ENCODE measurements at regions not wholly inside any gene's neighbourhood (a gene's known extent, or its start where the extent isn't known, plus 50 kb on each side); places are given as distances from the start of the nearest gene placed in this dataset.

DNA sequence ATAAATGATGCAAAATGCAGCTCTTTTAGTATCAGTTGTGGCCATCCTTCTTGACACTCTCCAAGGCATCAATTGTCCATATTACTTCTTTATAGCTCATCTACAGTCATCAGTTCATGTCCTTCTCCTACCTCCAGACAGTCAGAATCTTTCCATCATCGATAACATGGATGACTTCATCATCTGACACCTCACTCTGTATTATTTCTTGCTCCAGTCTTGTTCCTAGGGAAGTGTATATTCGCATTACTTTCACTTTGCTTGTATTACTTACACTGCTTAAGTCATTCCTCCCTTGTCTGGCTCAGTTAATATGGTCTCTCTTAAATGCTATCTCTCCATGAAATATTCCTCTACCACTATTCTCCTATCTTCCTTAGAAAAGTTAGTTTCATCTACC lies 999.1 kb upstream of the SLC10A2 start:
- DNase-seq (ENCODE audit: low read depth) = no peak

DNA sequence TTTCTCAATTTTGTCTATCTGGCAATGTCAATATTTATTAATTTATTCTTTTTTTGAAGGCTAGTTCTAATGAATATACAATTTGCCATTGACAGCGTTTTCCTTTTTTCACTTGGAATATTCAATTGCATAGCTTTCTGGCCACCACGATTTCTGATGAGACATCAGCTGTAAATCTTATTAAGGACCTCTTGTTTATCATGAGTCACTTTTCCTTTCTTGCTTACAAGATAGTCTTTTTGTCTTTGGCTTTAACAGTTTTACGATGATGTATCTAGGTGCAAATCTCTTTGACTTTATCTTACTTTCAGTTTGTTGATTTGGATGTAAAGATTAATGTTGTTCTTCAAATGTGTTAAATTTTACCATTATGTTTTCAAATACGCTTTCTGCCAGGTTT lies 991.6 kb upstream of the SLC10A2 start:
- DNase-seq (ENCODE audit: low read depth) = no peak

DNA sequence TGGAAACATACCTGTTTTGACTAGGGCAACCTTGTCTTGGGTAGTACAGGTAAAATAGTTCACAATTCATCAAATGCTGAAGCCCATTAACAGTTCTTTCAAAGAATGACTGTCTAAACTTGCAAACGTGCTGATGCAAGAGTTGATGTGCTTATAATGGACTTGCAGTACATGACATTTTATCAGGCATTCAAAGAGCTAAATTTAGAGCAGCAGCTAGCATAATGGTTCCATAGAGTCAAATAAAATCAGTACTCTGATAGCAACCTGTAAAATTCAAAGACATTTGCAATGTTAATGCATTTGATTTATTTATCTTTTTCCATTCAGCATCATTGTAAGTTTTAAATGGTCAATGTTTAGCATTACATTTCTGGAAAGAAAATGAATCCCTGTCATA lies 979.7 kb upstream of the SLC10A2 start:
- no peak for DNase-seq (ENCODE audit: low read depth)

DNA sequence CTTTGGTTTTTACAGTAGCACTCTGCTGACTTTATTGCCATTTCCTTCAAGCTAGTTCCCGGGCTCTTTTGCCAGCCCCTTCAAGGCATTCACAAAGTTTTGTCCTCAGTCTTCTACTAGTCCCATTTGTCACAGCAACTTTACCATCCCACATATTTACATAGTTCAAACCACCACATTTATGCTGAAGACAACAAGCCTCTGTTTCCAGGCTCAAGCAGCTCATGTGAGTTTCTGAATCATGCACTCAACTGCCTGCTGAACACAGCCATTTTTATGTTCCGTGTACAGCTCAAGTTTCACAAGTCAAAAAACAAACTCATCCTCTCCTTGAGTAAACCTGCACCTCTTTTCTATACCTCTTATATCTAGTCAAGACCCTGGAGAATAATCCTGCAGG lies 977.0 kb upstream of the SLC10A2 start:
- no peak for DNase-seq (ENCODE audit: low read depth)

DNA sequence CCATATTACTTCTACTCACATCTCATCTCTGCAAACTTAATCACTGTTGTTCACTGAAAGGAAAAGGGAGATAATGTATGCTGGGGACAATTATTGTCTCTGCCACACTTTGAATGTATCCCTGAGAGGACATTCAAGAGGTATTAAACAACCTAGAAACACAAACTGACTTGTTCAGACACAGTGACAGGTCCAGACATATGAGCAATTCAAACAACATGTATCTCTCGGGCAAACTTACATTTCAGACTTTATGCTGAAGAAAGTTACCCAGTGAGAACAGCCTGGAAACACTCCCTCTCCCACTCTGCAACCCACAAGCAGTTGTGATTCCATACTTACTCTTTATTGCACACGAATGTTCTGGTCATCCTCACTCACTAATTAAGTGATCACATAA lies 968.7 kb upstream of the SLC10A2 start:
- no peak for DNase-seq (ENCODE audit: low read depth)

DNA sequence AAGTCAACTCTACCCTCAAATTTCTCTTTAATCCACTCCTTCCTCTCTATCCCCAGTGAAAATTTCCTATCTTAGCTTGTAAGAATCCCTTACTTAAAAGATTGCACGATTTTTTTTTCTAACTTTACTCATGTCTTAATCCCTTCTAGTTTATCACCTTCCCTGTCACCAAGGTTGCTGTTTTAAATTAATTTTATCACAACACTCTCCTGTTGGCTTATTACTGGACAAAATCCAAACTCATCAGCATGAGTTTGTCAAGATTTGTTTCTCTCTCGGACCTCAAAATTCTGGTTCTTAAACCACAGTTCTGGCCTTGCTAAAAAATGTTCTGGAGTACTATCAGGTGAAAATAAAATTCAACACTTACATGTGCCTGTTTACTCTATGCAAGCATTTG lies 959.1 kb upstream of the SLC10A2 start:
- DNase-seq (ENCODE audit: low read depth) = no peak

DNA sequence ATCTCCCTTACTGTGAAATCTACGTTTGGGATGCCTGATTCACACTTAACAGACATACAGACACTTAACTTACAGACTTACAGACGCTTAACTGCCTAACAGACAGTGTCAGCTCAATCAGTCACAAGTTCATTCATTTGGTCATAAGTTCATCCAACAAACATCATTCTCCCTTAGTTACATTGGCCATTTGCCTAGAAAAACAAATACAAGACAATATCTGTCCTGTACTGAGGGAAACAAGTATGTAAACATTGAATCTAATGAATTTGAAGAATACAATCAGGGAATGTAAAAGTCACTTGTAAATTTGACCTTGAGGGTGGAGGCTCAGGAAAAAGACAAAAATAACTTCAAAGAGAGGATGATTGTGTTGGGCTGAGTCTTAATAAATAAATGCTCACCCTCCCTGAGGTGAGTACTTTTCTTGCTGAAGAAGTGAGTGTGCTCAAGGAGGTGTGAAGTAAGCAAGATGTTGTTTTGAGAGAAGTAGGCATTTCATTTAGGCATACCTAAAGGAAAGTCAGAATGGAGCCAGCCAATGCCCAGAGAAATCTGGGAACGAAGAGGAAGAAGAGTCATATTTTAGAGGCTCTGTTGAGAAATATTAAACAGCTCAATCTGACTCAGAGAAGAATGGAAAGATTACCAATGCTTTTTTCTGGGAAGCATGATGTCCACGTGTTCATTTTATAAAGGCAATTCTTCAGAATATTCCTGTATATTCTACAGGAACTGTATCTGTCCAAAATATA lies 958.4 kb upstream of the SLC10A2 start:
- DNase-seq (ENCODE audit: low read depth) = no peak

DNA sequence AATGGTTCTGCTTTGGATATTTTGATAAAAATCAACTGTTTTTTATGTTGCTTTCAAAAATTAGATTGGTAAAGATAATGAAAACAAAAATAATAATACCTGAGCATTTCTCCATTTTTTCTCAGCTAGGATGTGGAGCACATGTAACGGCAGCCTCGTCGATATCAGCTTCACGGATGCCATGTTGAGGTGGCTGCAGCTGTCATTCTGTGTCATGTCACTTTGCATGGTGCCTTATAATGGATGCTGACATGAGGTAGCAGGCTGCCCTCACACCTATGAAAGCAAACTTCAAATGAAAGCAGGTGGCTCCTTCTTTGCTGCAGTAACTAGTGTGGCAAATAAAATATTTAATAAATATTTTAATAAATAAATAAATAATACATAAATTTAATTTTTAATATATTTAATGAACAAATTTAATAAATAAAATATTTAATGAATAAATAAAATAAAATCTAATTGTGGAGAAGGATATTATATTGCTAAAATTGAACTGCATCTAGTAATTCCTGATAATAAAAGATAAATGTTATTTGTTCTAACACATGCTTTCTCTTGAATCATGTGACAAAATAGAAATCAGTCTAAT lies 955.7 kb upstream of the SLC10A2 start:
- no peak for DNase-seq (ENCODE audit: low read depth)

DNA sequence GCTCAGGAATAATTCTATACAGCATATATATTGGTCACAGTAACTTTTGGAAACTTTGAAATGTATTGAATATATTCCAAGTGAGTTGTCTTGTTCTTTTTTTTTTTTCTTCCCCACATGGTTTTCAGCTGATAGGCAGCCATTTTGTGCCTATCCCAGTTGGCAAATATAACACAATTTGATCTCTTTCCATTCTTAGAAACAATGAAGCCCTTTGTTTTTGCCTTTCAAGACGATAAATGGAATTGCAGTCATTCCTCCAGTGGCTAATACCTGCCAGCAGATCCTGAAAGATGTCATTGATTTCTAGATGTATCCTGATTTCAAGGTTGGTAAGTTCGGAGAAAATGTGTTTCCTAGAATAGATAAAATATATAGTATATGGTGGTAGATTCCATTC lies 951.1 kb upstream of the SLC10A2 start:
- DNase-seq (ENCODE audit: low read depth) = no peak

DNA sequence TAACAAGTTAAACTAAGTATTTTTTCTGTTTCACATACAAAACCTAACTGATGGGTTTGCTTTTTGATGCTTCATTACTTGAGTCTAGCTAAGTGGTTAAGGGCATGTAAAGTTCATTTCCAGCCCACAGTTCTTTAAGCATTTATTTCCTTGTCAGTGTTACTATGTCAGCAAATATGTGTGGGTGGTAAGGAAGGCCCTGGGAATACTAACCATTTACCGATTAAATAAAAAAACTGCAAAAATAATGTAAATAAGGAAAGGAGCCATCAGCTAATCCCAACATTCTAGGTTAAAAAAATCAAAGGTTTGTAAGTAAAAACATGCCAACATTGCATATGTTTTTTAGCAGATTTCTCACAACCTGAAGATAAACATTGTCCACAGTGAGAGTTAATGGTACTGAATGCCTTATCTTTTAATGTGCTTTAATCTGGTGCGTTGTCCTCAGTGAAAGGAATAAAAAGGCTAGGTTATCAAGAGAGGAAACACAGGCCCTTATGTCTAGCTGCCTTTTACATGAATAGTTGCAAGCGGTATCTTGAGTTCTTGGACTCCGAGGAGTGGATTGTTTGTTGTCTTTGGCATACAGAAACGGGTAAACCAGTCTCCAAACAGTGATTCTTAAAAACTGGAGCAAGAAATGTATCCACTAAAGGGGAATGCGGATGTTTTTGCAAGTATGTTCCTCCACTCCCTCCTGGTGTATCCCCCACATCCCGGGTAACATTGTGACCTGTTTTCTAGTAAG lies 949.6 kb upstream of the SLC10A2 start:
- no peak for DNase-seq (ENCODE audit: low read depth)

DNA sequence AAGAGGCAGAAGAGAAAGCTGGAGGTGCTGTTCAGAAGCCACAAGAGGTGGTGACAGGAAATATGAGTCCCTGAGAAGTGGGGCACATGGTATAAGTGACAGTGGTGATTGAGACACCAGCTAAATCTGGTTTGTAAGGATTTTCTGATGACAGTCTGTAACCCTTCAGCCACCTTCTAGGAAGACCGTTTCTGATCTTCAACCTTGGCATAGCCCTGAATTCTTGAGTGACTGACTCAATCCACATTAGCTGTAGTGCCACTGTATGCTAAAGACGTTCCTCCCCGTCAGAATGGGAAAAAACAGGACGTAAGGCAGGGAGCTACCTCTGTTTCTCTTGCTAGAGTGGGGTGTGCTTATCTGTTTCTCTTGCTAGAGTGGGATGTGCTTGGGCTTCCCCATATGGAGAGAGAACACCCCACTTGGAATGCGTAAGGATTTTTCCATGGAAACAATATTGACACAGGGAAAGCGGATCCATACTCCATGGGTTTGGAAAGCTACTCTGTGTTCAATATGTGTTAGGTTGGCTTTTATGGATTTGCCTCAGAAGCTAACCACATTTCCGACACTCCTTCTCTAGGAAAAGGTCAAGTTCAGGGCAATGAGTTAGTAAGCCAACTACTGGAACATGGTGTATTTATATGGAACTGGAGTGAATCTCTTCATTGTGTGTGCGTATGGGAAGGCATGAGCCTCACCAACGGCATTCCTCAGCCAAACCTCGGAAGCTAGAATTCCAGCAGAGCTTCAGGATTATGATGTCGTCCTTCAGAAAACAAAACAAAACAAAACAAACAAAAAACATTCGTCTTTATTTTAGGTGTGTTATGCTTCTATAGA lies 948.8 kb upstream of the SLC10A2 start:
- DNase-seq (ENCODE audit: low read depth) = no peak

DNA sequence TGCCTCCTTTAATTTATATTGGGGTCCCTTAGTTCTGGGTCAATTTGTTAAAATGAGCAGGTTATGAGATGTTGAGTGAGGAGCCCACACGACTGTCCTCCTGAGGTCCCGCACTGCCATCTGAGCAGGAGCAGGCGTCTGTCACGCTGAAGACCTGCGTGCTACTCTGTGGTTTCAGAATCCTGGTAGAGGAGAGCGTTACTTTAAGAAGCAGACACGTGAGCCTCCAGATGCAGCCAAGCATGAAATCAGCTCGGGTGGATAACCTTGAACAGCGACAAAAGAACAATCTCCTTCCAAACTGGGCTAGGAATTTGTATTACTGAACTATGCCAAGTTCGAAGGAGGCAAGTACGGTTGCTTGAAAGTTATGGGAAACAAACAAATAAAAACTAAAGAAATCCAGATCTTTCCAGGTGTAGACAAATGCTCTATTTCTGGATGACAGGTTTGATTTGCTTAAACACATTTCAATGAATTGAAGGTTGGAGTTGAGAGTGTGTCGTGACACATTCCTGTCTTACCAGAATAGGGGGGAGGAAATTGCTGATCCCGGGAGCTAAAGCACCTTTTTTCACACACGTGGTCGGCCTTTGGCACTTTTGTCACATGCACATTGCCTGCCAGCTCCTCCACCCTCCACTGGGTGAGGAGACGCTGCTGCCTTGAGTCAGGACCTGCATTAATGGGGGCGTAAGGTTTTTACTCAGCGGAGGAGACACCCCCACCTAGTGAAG lies 945.5 kb upstream of the SLC10A2 start:
- no peak for DNase-seq (ENCODE audit: low read depth)

DNA sequence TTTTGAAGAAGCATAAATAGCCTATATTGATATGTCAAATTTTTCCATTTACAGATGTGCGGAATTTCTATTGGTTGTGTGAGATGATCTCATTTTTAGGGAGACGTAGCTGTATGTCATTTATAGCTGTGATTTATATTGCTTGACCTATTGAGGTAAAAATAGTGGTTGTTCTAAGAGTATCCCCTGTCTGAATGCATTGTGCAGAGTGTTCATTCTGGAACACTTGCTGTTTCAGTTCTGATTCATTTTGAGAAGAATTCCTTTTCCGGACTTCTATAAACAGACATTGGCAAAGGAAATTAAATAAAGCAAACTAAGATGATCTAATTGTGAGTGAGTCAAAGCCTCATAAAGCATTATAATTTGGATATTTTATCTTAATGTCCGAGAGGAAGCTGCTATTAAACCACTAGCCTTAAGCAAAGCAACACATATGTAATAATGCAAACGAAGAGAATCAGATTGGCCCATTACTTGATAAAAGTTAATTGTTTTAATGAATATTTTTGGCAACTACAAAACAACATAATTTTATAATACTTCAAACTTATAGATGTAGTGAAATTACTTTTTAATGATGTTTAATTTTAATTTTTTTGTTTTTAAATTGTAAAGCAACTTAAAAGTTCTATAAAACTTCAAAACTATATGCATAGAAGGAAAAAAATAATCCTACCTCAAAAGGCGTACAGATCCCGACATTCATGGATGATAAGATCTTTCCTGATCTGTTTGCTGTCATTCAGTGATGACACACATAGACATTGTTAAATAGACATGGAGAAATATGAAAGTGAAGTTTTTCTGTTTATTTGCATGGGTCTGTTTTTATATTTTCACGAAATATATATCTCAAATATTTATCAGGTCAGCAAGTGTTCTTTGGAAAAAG lies 942.6 kb upstream of the SLC10A2 start:
- no peak for DNase-seq (ENCODE audit: low read depth)

DNA sequence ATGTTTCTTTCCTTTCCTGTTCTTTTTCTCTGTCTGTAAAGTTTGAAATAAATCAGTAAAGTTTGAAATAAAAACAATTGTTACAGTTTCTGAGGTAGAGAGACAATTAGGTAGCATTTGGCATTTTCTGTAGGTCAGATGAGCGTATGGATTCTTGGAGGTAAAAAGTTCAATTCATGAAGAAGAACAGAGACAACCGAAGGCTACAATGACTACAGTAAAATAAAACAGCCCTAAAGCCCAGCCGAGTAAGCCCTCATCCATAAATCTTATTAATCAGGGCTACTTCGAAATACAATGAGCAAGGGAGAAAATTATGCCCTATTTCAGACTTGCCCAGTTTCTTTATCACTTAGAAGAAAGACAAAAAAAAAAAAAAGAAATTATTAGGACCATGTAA lies 941.9 kb upstream of the SLC10A2 start:
- no peak for DNase-seq (ENCODE audit: low read depth)

DNA sequence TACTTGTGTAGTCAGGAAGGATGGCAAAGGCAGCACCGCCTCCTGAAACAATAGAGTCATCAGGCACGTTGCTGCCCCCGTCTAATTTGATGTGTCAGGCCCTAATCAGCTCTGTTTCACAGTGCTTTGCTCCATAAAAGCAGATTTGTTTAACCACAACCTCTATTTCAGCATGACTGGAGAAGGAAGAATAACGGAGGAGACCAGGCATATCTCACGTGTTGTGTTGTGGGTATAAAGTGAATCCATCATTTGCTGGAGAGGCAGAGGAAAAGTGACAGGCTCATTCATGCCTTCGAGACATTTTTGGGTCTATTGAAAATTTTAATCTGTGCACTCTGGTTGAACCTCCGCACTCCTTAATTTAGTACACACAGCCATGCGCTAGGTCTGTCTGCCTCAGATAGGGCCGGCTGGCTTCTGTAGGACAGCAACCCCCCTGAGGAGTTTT lies 940.4 kb upstream of the SLC10A2 start:
- no peak for DNase-seq (ENCODE audit: low read depth)

DNA sequence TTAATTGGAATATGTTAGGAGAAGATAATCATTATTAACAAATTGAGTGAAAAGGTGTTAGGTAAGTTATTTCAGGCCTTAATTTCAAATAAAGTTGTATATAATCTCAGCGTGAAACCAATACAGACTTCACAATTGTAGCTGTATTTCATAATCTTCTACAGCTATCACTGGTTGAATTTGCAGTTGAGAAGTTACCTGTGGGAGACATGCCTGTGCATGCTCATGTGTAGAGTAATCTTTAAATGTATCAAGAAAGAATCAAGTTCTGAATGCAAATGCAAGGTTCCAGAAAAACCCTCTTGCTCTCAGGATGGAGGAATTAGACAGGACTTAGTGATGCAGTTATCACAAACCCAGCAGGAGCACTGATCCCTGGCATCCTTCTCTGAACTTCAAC lies 938.4 kb upstream of the SLC10A2 start:
- DNase-seq (ENCODE audit: low read depth) = no peak

DNA sequence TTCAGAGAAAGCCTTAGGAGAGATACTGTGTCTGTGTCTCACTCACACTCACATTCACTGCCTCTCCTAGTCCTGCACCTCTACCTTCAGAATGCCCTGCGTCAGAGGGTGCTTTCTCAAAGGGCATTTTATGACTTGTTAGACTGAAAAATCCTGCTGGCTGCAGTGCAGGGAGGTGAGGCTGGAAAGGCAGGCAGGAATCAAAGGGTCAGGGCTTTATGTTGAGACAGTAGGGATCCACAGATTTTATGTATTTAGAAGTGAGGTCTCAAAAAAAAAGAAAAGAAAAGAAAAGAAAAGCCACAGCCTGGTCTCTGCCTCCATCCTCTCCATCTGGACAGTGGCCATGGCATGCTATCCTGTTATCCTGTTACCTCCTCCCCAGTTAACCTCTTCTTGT lies 936.0 kb upstream of the SLC10A2 start:
- no peak for DNase-seq (ENCODE audit: low read depth)

DNA sequence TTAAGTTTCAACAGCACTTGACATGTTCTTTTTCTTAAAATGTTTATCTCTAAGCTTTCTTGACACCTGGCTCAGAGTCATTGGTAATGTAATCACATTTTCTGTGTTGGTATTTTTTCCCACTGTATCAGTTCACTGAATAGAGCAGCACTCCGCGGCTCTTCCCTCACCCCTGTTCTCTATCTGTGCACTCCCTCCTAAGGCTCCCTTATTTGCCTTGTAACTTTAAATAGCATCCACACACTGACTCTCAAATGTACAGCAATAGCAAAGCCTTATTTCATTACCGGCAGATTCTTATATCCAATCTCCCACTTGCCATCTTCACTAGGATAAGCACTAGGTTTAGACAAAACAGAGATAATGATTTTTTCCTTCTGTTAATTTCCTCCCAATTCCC lies 935.5 kb upstream of the SLC10A2 start:
- no peak for DNase-seq (ENCODE audit: low read depth)

DNA sequence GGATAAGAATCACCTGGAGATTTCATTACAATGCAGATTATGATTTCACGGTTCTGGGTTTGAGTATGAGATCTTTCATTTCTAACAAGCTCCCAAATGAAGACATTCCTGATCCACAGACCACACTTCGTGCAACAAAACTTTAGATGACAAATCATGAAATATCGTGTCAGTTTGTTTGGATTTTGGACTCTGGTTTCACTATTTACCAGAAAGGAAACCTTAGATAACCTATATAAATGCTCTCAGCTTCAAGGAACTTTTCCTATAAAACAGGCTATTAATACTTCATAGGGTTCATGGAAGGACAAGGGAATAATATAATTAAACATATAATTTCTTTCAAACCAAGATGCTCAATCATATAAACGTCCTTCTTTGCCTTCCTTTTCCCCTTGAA lies 930.5 kb upstream of the SLC10A2 start:
- no peak for DNase-seq (ENCODE audit: low read depth)

DNA sequence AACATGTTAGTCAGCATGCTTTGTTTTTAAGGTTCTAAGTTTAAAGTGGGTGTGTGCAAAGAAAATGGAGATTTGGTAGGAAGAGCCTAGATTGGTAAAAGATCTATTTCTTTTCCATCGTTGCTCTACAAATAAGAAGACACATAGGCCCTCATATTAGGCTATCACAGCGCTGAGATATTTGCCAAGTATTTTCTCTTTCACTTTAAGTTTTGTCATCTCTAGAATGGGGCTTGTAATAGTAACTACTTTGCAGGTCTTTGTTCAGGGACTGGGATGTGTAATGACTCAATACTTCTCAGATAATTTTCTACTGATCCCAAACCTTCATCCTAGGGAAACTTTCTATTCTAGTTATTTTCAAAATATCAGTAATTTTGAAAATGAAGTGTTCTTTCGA lies 917.7 kb upstream of the SLC10A2 start:
- DNase-seq (ENCODE audit: low read depth) = no peak

DNA sequence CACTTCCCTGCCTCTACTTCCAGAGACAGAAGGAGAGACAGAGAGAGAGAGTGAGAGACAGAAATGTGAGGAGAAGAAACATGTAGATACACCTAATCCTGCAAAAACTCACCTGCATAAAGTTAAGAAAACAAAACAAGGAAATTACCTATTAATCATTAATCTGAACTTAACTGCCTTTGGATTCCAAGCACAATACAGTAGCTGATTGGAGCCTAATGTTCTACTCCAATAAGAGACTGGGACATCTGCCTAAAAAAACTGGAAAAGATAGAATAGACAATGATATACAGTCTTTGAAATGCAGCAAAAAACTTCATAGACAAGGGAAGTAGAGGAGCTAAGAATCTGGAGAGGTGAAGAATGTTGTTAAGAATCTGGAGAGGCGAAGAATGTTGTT lies 910.2 kb upstream of the SLC10A2 start:
- DNase-seq (ENCODE audit: low read depth) = no peak
